Brain microvascular endothelial cell (primary cell): ENCODE measurements at regions not wholly inside any gene's neighbourhood (a gene's known extent, or its start where the extent isn't known, plus 50 kb on each side); places are given as distances from the start of the nearest gene placed in this dataset.

ENCODE experiments used
- DNase-seq: peaks from one replicate; pipeline ENCODE4 v3.0.0-alpha.2; 2020
- H3K27ac ChIP-seq: fragments of 250-450 bp; sonication (Bioruptor Pico); 2 replicates; pipeline ENCODE4 v1.5.1; 2020; ENCODE audit warnings: mild to moderate bottlenecking, moderate library complexity
- H3K27me3 ChIP-seq: fragments of 250-450 bp; sonication (Bioruptor Pico); replicated peaks from 2 replicates; pipeline ENCODE4 v1.5.1; 2020; ENCODE audit warnings: mild to moderate bottlenecking
- H3K36me3 ChIP-seq: fragments of 250-450 bp; sonication (Bioruptor Pico); replicated peaks from 2 replicates; pipeline ENCODE4 v1.5.1; 2020; ENCODE audit warnings: mild to moderate bottlenecking
- H3K4me3 ChIP-seq: 2 replicates; pipeline ENCODE4 v1.5.1; 2011; ENCODE audit warnings: low read depth, mild to moderate bottlenecking, control low read depth, low read length, moderate library complexity
- in situ Hi-C: cut with HindIII; loops from 2 replicates; pipeline ENCODE4 v1.10.0; 2017; ENCODE audit warnings: low sequenced_read_pairs, low pct_ligation_motif_present
- TF ChIP-seq, protein P1 (sequence below): IDR thresholded peaks from 2 replicates; pipeline ENCODE4 v1.5.1; 2011; ENCODE audit warnings: low read depth, mild to moderate bottlenecking, moderate library complexity, low read length, control low read depth, inconsistent platforms; ENCODE audit errors: missing control alignments

- TF ChIP-seq, protein P1, sequence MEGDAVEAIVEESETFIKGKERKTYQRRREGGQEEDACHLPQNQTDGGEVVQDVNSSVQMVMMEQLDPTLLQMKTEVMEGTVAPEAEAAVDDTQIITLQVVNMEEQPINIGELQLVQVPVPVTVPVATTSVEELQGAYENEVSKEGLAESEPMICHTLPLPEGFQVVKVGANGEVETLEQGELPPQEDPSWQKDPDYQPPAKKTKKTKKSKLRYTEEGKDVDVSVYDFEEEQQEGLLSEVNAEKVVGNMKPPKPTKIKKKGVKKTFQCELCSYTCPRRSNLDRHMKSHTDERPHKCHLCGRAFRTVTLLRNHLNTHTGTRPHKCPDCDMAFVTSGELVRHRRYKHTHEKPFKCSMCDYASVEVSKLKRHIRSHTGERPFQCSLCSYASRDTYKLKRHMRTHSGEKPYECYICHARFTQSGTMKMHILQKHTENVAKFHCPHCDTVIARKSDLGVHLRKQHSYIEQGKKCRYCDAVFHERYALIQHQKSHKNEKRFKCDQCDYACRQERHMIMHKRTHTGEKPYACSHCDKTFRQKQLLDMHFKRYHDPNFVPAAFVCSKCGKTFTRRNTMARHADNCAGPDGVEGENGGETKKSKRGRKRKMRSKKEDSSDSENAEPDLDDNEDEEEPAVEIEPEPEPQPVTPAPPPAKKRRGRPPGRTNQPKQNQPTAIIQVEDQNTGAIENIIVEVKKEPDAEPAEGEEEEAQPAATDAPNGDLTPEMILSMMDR: no peak
- H3K36me3 ChIP-seq: no peaks in the 10 kb centered on the region
- no peak overlapping the region for H3K27ac ChIP-seq
- in situ Hi-C loops: no loop called here
- no peak overlapping the region for H3K4me3 ChIP-seq
- no peaks in the 10 kb centered on the region for H3K27me3 ChIP-seq
- DNase-seq: no peak
Observed at GRCh38 chr10:10618139-10618538, 399.5 kb upstream of the CELF2 start.

DNA sequence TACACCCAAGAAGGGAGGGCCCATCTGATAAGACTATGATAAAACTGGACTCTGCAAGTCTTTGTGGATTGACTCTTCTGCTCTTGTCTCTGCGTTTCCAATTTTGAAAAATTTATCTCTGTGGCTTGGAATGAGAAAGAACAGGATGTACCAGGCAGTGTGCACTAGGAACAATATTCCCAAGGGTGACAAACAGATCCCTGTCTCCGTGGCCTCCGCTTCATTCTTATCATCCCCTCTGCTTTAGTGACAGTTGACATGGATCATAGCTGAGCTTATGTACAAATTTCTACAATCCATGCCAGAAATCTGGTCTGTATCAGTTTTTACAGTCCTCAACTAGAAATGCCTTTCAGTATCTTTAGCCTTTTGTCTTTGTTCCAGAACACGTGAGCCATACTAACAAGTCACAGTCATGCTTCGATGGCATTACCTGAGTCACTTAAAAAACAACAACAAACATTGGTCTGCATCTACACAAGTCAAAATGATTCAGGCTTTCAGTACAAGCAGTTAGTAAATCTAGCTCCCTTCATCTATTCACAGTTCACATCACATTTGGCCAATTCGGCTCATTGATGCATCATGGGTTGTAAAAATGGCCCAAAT is 393.6 kb upstream of the CELF2 start:
- in situ Hi-C loops: no loop called here
- H3K27ac ChIP-seq: no peak overlapping the region
- H3K4me3 ChIP-seq: no peak overlapping the region
- no peak for DNase-seq
- H3K27me3 ChIP-seq: no peaks in the 10 kb centered on the region
- H3K36me3 ChIP-seq: no peaks in the 10 kb centered on the region
- TF ChIP-seq, protein P1: no peak

DNA sequence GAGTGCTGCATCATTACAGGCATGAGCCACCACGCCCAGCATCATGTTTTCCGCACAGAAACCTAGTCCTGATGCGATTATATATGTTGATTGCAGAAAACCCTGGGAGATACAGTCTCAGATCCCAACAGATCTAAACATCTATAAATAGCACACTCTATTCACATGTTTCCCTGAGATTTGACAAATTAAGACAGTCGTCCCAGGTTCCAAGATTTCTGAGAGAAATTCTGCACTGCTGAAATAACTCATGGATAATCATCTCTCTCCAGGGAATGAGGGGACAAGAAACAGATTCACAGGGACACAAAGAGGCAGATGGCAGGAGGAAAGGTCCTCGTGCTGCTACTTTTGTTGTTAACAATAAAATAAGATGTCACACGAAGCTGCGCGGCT is 393.1 kb upstream of the CELF2 start:
- DNase-seq: no peak
- Histone ChIP-seq H3K4me3 (no peak overlapping the region), H3K27me3 (no peaks in the 10 kb centered on the region), H3K36me3 (no peaks in the 10 kb centered on the region), H3K27ac (no peak overlapping the region)
- TF ChIP-seq, protein P1: no peak
- in situ Hi-C loops: no loop called here

DNA sequence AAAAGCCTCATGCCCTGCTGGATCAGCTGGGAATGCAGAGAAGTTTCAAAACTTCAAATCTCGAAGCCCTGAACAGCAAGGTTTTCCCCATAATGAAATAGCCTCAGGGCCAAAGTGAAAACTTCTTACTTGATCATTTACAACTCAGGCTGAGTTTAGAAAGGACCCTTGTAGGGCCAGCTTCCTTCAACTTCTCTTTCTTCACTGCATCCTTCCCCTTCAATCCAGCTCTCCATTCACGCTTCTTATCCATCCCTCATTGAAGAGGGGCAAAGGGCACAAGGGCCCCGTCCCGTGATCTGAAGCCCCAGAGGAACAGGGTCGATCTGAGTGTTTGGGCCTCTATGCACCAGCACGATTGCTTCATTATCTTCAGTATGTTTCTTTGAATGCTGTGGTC is 392.2 kb upstream of the CELF2 start:
- H3K4me3 ChIP-seq: no peak overlapping the region
- in situ Hi-C loops: no loop called here
- H3K27me3 ChIP-seq: no peaks in the 10 kb centered on the region
- TF ChIP-seq, protein P1: no peak
- H3K36me3 ChIP-seq: no peaks in the 10 kb centered on the region
- H3K27ac ChIP-seq: no peak overlapping the region
- DNase-seq: no peak

DNA sequence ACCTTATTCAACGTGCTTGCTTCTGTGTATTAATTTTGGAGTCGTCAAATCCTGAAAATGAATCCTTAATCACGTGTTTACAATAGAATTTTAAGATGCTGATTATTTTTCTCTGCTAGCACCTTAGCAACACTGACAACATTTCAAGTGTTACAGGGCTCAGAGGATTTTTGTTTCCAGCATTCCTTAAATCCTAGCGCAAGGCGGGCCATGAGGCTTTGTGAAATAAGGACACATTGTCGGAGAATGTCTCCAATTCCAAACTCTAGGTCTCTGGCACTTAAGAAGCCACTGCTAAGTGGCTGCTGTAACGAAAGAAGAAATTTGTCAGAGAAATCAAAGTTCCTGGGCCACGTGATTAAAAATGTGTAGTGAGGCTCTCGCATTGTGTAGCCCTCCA is 390.9 kb upstream of the CELF2 start:
- no peaks in the 10 kb centered on the region for H3K27me3 ChIP-seq
- in situ Hi-C loops: no loop called here
- no peak overlapping the region for H3K4me3 ChIP-seq
- TF ChIP-seq, protein P1: no peak
- H3K27ac ChIP-seq: no peak overlapping the region
- H3K36me3 ChIP-seq: no peaks in the 10 kb centered on the region
- DNase-seq: no peak

- in situ Hi-C loops: no loop called here
- TF ChIP-seq, protein P1: no peak
- Histone ChIP-seq H3K36me3 (no peaks in the 10 kb centered on the region), H3K4me3 (no peak overlapping the region), H3K27me3 (no peaks in the 10 kb centered on the region), H3K27ac (no peak overlapping the region)
- no peak for DNase-seq
Observed at GRCh38 chr10:10627414-10627813, 390.3 kb upstream of the CELF2 start.
